SH-SY5Y (cell line): ENCODE measurements at regions not wholly inside any gene's neighbourhood (a gene's known extent, or its start where the extent isn't known, plus 50 kb on each side); places are given as distances from the start of the nearest gene placed in this dataset.

Experiments used
- GATA2 ChIP-seq: IDR thresholded peaks from 2 replicates; pipeline ENCODE4 v1.6.1; 2011; ENCODE audit warnings: mild to moderate bottlenecking, low read depth, low read length
- GATA3 ChIP-seq: IDR thresholded peaks from 2 replicates; pipeline ENCODE4 v1.6.1; 2011; ENCODE audit warnings: low read depth, mild to moderate bottlenecking, low read length, moderate library complexity

DNA sequence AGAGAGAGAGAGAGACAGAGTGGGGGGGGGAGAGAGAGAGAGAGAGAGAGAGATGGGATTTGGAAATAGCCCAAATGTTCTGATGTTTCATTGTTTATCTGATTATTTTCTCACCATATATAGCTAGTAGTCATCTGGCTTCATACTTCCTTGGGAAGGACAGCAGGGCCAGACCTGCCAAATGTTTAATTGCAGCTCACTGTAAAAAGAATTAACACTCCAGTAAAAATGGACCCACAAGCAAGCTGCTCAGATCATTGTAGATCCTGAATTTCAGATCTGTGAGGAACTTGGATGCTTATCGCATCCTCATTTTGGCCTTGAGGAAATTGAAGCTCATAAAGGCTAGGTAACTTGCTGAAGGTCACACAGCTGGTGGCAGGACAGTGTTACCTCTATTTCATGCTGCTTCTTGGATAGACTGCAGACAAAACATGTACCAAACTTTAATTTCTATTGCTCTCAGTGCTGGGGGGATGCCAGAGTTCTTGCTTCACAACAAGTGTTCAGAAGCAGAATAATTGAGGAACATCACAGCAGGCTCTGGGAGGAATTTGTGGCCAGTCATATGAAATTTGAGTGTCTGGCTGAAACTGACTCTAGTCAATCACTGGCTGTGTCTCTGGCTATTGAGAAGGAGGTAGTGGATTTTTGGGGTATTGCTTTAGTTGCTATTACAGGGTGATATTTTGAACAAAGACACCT lies 223.5 kb downstream of the PIK3C3 start:
- no peak for TF ChIP-seq GATA2
- TF ChIP-seq GATA3: no peak

DNA sequence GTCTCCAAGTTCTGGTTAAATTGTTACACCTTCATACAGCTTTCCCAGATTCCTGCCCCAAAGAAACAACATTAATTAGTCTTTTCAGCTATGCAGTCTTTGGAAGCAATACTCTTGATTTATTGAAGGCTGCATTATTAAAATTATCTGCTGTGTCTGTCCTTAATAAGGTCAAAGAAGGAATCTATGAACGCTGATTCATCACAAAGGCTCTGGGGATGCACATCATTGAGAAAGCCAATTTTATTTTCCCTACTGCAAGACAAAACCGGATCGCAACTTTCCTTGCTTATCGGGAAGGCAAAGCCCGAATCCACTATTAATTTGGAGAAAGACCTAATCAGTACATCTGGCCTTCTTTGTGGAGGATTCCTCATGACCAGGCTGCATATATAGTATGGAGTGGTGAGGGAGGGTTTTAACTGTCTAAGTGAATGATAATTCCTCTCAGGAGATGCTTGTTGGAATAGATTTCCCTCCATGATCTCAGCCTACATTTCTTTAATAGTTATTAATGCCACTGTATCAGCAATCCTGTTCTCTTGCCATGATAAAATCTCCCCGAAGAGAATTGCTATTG lies 224.6 kb downstream of the PIK3C3 start:
- TF ChIP-seq GATA3: no peak
- no peak for TF ChIP-seq GATA2

- no peak for TF ChIP-seq GATA3
- TF ChIP-seq GATA2: no peak; the same call in 1 of the 2 replicates
Measured at GRCh38 chr18:42181474-42181873, 226.4 kb downstream of the PIK3C3 start.

DNA sequence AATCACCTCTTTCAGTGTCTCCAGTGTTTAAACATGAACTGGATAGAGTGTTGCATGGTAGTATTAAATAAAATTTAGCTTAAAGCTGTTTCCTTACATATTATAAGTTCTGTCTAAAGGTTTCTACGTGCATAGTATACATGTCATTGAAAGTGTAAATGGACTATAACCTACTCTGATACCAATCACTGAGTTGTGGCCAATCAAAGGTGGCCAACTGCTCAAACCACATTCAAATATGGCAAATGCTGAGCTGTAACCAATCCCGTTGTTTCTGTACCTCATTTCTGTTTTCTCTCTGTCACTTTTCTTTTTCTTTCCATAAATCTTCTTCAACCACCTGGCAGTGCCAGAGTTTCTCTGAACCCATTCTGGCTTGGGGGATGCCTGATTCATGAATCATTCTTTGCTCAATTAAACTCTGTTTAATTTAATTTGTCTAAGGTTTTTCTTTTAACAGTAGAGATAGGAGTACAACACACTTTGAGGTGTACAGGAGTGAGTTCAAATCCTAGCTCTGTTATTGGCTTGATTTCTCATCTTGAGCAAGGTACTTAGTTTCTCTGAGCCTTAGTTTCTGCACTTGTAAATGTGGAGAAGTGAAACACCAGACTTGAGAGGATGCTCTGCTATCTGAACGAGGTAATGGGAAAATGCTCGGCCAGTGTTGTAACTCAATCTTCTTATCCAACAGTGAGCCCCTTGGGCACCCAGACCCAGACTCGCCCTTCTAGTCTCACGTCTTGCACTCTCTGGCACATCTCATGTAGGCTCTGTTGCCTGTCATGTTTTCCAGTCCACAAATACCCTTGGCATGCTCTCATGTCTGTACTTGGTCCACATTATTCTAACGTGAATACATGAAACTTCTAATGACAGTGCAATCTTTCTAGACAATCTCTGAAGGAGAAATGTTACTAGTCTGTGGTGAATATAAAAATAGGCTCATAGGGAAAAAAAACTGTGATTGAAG lies 228.0 kb downstream of the PIK3C3 start:
- TF ChIP-seq GATA2 (no peak), GATA3 (no peak)

GRCh38 chr18:42183746-42184145 lies 228.7 kb downstream of the PIK3C3 start:
- TF ChIP-seq GATA2: no peak
- no peak for TF ChIP-seq GATA3

DNA sequence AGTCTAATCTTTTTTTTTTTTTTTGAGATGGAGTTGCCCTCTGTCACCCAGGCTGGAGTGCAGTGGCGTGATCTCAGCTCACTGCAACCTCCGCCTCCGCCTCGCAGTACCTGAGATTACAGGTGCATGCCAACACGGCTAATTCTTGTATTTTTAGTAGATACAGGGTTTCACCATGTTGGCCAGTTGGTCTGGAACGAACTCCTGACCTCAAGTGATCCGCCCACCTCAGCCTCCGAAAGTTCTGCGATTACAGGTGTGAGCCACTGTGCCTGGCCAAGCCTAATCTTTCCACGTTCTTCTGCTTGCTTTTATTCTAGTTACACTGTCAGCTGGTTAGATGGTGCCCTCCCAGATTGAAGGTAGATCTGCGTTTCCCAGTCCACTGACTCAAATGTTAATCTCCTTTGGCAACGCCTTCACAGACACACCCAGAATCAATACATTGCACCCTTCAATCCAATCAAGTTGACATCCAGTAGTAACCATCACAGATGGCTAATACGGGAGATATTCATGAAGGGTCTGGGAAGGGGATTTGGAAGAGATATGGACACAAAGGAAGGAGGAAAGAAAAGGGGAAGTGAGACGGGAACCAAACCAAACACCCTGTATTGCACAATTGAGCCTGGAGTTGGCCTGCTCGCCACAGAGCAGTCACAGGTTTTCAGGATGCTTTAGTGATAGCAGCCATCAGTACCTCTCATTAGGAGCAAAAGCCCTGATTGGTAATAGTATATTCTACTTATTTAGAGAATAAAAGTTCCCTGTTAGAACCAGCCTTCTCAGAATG lies 229.8 kb downstream of the PIK3C3 start:
- TF ChIP-seq GATA3 (no peak), GATA2 (no peak)

- TF ChIP-seq GATA3 (peak; percentile 75), GATA2 (peak; percentile 53; the same call in 1 of the 2 replicates)
Measured at GRCh38 chr18:42185486-42185885, 230.5 kb downstream of the PIK3C3 start.

DNA sequence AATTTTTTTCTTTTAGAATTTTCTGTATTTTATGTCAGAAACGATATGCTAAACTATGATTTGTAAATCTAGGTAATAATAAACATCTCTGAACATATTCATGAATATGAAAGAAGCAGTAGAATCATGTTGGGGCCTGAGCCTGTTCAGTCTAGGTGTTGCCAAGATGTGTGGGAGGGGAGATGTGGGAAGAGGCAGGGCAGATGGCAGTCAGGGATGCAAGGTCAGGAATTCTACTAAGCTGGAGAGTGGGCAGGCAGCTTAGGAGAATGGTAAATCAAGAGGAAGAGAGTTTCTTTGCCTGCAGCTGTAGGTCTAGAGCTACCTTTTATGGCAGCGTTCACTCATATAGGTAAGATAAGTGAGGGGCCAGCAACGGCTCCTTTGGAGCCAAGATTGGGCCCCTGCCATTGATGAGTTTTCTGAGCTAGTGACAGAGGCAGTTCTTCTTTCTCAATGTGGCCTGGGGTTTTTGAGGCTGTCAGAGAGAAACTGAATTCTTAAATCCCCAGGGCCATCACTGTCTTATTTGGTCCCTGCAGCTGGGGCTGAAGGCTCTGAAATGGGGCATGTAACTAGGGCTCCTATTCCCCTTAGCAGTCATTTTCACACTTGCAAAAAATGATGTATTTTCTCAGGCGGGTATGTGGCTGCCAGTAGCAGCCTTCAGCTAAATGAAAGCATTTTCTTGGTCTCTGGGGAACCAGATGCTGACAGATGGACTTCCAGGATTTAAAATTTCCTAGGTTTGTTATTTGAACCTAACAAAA lies 232.8 kb downstream of the PIK3C3 start:
- TF ChIP-seq GATA3: no peak
- no peak for TF ChIP-seq GATA2

GRCh38 chr18:42190643-42191042 lies 235.6 kb downstream of the PIK3C3 start:
- TF ChIP-seq GATA3 (no peak), GATA2 (no peak)

DNA sequence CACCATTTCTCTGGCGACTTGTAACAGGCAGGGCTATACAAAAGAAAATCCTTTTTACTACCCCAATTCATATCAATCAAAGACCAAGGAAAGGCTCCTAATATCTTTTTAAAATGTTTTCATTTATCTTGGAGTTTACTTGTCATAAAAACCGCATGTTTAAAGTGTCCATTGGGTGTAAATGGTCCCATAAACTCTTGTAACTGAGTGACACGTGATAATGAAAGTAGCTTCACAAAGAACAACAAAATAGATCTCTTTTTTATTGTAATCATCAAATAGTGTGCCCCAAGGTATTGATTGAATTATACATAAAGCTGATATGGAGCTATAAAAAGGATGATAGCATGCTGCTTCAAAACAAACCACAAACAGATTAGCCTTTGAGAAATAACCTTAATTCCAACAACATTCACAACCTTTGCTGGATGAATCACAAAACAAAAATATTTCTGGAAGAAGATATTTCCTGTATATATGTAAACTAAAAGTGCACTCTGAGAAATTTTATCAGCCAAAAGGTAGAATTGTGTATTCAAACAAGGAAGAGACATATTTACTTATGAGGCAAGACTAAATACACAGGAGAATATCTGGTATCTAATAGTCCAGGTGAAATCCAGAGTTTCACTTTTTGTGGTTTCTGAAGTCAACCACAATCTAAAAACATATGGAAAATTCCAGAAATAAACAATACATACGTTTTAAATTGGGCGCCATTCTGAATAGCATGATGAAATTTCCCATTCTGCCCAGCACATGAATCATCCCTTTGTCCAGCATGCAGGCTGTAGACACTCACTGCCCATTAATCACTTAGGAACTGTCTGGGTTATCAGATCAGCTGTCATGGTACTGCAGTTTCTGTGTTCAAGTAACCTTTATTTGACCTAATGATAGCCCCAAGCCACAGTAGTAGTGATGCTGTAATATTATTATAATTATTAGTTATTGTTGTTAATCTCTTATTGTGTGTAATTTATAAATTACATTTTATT lies 237.5 kb downstream of the PIK3C3 start:
- TF ChIP-seq GATA2: peak; percentile 94
- TF ChIP-seq GATA3: peak; percentile 92

DNA sequence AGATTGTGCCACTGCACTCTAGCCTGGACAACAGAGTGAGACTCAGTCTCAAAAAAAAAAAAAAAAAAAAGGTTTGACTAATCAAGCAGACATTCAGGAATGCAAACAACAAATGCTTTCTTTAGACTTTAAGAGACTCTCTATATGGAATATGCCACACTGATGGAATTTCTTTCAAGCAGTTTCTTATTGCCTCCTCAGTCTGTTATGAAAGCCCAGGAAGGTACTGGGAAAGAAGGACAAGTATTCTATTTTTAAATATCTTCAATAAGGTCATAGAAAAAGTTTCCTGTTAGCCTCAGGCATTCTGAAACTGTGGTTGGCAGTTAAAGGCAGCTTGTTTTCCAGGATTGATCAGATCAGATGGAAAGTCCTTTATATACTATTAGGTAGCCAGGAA lies 241.6 kb downstream of the PIK3C3 start:
- TF ChIP-seq GATA3: no peak
- no peak for TF ChIP-seq GATA2

DNA sequence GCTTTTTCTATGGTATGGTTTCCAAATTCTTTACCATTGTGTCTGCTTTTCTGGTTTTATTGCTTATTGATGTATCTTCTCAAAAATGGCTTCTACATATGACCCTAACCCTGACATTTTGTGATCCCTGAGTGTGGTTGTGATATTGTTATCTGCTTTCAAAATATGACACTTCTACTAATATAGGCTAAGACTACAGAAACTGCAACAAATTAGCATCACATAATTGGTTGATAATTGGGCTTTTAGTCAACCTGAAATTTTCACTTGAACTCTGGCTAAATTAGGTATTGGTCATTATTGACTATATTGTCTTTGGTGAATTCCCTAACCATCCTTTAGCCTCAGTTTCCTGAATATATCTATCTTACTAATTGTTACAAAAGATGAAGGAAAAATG lies 246.1 kb downstream of the PIK3C3 start:
- no peak for TF ChIP-seq GATA2
- no peak for TF ChIP-seq GATA3

DNA sequence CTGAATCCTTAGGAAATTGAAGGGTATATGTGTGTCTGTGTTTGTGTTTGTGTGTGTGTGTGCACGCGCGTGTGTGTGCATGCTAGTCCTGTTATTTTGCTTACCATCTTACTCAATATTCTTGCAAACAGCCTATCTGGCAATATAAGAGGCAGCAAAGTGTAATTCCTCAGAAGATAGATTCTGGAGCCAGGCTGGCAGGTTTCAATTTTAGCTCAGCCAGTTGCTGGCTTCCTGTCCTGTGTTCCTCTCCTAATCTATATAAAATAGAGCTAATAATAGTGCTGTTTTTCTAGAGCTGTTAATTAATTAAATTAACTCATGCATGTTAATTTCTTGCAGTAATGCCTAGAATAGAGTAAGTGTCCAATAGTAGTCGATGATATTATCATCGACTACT lies 256.2 kb downstream of the PIK3C3 start:
- no peak for TF ChIP-seq GATA2
- no peak for TF ChIP-seq GATA3
